Epithelial cell of proximal tubule (primary cell): ENCODE measurements at regions not wholly inside any gene's neighbourhood (a gene's known extent, or its start where the extent isn't known, plus 50 kb on each side); places are given as distances from the start of the nearest gene placed in this dataset.
"Not testable (repeated sequence)": the region's sequence is repeated elsewhere in the genome, so short reads cannot be mapped to it uniquely, and the experiment has no call there.

Source experiments
- DNase-seq: peaks from one replicate; pipeline ENCODE4 v3.0.0-alpha.2; 2011; ENCODE audit warnings: low read depth
- H3K4me3 ChIP-seq: 2 replicates; pipeline ENCODE4 v1.5.1; 2011; ENCODE audit warnings: low read depth, mild to moderate bottlenecking, low read length
- CTCF ChIP-seq: conservative IDR thresholded peaks from 2 replicates; pipeline ENCODE4 v1.5.1; 2012; ENCODE audit warnings: low read depth, mild to moderate bottlenecking, low read length

- no peak for TF ChIP-seq CTCF
- no peak for DNase-seq
- H3K4me3 ChIP-seq = no peak overlapping the region
Observed at GRCh38 chr10:8360814-8361509, 306.5 kb downstream of the GATA3 start.

GRCh38 chr10:8361510-8361844 lies 307.0 kb downstream of the GATA3 start:
- no peak overlapping the region for H3K4me3 ChIP-seq
- no peak for TF ChIP-seq CTCF
- DNase-seq = no peak

- no peak for DNase-seq
- no peak overlapping the region for H3K4me3 ChIP-seq
- TF ChIP-seq CTCF = no peak
Observed at GRCh38 chr10:8365935-8366911, 311.7 kb downstream of the GATA3 start.

GRCh38 chr10:8367672-8368411 lies 313.4 kb downstream of the GATA3 start:
- not testable (repeated sequence) for DNase-seq

GRCh38 chr10:8369666-8370065 lies 315.2 kb downstream of the GATA3 start:
- H3K4me3 ChIP-seq = no peak overlapping the region
- TF ChIP-seq CTCF = no peak
- DNase-seq = no peak

More at GRCh38 chr10:8367672-8368411, 313.4 kb downstream of the GATA3 start:
- H3K4me3 ChIP-seq = not testable (repeated sequence)

- no peak for TF ChIP-seq CTCF
- H3K4me3 ChIP-seq = no peak overlapping the region
- no peak for DNase-seq
Observed at GRCh38 chr10:8374334-8374733, 319.8 kb downstream of the GATA3 start.

- no peak for TF ChIP-seq CTCF
- no peak for DNase-seq
- H3K4me3 ChIP-seq = no peak overlapping the region
Observed at GRCh38 chr10:8375137-8375536, 320.6 kb downstream of the GATA3 start.
